EL (cell line): ENCODE measurements at regions not wholly inside any gene's neighbourhood (a gene's known extent, or its start where the extent isn't known, plus 50 kb on each side); places are given as distances from the start of the nearest gene placed in this dataset.

Experiments
- DNase-seq: peaks from one replicate; pipeline ENCODE4 v3.0.0-alpha.2; 2016

- no peak for DNase-seq
These were observed 422.6 kb upstream of the SETBP1 start for GRCh38 chr18:44258086-44258485.

GRCh38 chr18:44258576-44258975 lies 422.1 kb upstream of the SETBP1 start:
- no peak for DNase-seq

GRCh38 chr18:44259610-44260009 lies 421.1 kb upstream of the SETBP1 start:
- no peak for DNase-seq

GRCh38 chr18:44265437-44265836 lies 415.3 kb upstream of the SETBP1 start:
- no peak for DNase-seq

GRCh38 chr18:44273298-44273697 lies 407.4 kb upstream of the SETBP1 start:
- DNase-seq: no peak

- DNase-seq: no peak
These were observed 400.2 kb upstream of the SETBP1 start for GRCh38 chr18:44280479-44280878.

GRCh38 chr18:44286049-44286448 lies 394.6 kb upstream of the SETBP1 start:
- DNase-seq: no peak

- no peak for DNase-seq
These were observed 390.2 kb upstream of the SETBP1 start for GRCh38 chr18:44290366-44290977.

GRCh38 chr18:44298566-44298965 lies 382.1 kb upstream of the SETBP1 start:
- no peak for DNase-seq

- DNase-seq: peak; percentile 54
These were observed 371.5 kb upstream of the SETBP1 start for GRCh38 chr18:44309185-44309584.

- DNase-seq: no peak
These were observed 359.8 kb upstream of the SETBP1 start for GRCh38 chr18:44320619-44321460.

- no peak for DNase-seq
These were observed 358.7 kb upstream of the SETBP1 start for GRCh38 chr18:44321868-44322590.

GRCh38 chr18:44323125-44323524 lies 357.6 kb upstream of the SETBP1 start:
- DNase-seq: no peak

GRCh38 chr18:44324361-44324760 lies 356.3 kb upstream of the SETBP1 start:
- DNase-seq: no peak

- peak; percentile 55 for DNase-seq
These were observed 354.6 kb upstream of the SETBP1 start for GRCh38 chr18:44325903-44326635.

- no peak for DNase-seq
These were observed 348.8 kb upstream of the SETBP1 start for GRCh38 chr18:44331656-44332570.

GRCh38 chr18:44341759-44342158 lies 338.9 kb upstream of the SETBP1 start:
- peak; percentile 43 for DNase-seq

GRCh38 chr18:44342162-44342561 lies 338.5 kb upstream of the SETBP1 start:
- peak; percentile 36 for DNase-seq

- no peak for DNase-seq
These were observed 337.7 kb upstream of the SETBP1 start for GRCh38 chr18:44342946-44343345.

- no peak for DNase-seq
These were observed 337.1 kb upstream of the SETBP1 start for GRCh38 chr18:44343570-44343969.

GRCh38 chr18:44356566-44357157 lies 324.0 kb upstream of the SETBP1 start:
- DNase-seq: no peak

GRCh38 chr18:44358402-44358801 lies 322.3 kb upstream of the SETBP1 start:
- DNase-seq: no peak
